ENCODE measurements at regions not wholly inside any gene's neighbourhood (a gene's known extent, or its start where the extent isn't known, plus 50 kb on each side); places are given as distances from the start of the nearest gene placed in this dataset.
A peak's percentile ranks its signal among the peaks of the same experiment; 100 is the strongest.

DNA sequence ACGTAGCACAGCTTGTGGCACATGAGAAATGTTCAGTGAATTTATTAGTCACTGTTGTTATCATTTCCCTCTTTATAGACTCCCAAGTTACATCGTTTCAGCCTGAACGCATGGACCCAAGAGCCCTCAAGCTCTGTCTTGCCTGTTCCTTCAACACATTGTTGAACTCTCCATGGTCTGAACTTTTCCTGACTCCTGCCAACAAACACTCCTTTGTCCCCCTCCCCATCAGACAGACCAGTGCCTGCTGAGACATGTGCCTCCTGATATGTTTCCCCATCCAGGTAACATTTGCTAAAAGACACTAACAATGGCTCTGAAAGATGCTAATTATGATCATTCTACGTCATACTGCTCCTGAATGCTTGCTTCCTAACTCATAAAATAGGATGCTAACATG is 108.7 kb upstream of the NFIA start:
- no peaks in the 10 kb centered on the region for H3K36me3 ChIP-seq (ENCODE audit: control insufficient read depth, insufficient read depth, low read length)
- TF ChIP-seq EZH2 (IDR thresholded peaks at IDR 0.05; ENCODE audit: low read length, missing control alignments) (no peak), CTCF (conservative IDR thresholded peaks at IDR 0.05 in 1 of 2, IDR thresholded peaks at IDR 0.05 in 1 of 2; ENCODE audit: low read depth in 1 of 2, low read length in 2 of 2) (no peak)
- no peaks in the 10 kb centered on the region for H3K27me3 ChIP-seq (ENCODE audit: control insufficient read depth, insufficient read depth, low read length)
- H2AFZ ChIP-seq (ENCODE audit: low read length) = no peak overlapping the region
- no peak overlapping the region for H3K27ac ChIP-seq (ENCODE audit: insufficient read depth, low read length)
- no peaks in the 10 kb centered on the region for H4K20me1 ChIP-seq (ENCODE audit: control insufficient read depth, extremely low read depth, insufficient read depth, low read length)
- H3K4me1 ChIP-seq (ENCODE audit: control insufficient read depth, extremely low read depth, insufficient read depth, low read length) = peaks cover 5% of the 10 kb centered on the region
- no peak for DNase-seq (ENCODE audit: low read depth in 2 of 2)
- H3K79me2 ChIP-seq (ENCODE audit: control insufficient read depth, insufficient read depth, low read length) = no peaks in the 10 kb centered on the region
- H3K9me3 ChIP-seq (ENCODE audit: control insufficient read depth, insufficient read depth, low read depth, low read length) = no peaks in the 10 kb centered on the region
- H3K9ac ChIP-seq (ENCODE audit: insufficient read depth, low read length) = no peak overlapping the region
- H3K4me3 ChIP-seq (replicated peaks in 1 of 4; ENCODE audit: control extremely low read depth in 1 of 4, insufficient read depth in 1 of 4, low read depth in 3 of 4, low read length in 4 of 4) = no peak overlapping the region
- no peak overlapping the region for H3K4me2 ChIP-seq (ENCODE audit: extremely low read depth, insufficient read depth, low read length)

- Histone ChIP-seq H3K27me3 (ENCODE audit: control insufficient read depth, insufficient read depth, low read length) (no peaks in the 10 kb centered on the region), H3K4me2 (ENCODE audit: extremely low read depth, insufficient read depth, low read length) (no peak overlapping the region), H3K36me3 (ENCODE audit: control insufficient read depth, insufficient read depth, low read length) (no peaks in the 10 kb centered on the region), H4K20me1 (ENCODE audit: control insufficient read depth, extremely low read depth, insufficient read depth, low read length) (no peaks in the 10 kb centered on the region), H3K27ac (ENCODE audit: insufficient read depth, low read length) (no peak overlapping the region), H3K4me1 (ENCODE audit: control insufficient read depth, extremely low read depth, insufficient read depth, low read length) (peaks cover 5% of the 10 kb centered on the region), H3K4me3 (replicated peaks in 1 of 4; ENCODE audit: control extremely low read depth in 1 of 4, insufficient read depth in 1 of 4, low read depth in 3 of 4, low read length in 4 of 4) (no peak overlapping the region), H3K79me2 (ENCODE audit: control insufficient read depth, insufficient read depth, low read length) (no peaks in the 10 kb centered on the region), H3K9me3 (ENCODE audit: control insufficient read depth, insufficient read depth, low read depth, low read length) (no peaks in the 10 kb centered on the region), H3K9ac (ENCODE audit: insufficient read depth, low read length) (no peak overlapping the region), H2AFZ (ENCODE audit: low read length) (no peak overlapping the region)
- TF ChIP-seq EZH2 (IDR thresholded peaks at IDR 0.05; ENCODE audit: low read length, missing control alignments) = no peak
- no peak for TF ChIP-seq CTCF (conservative IDR thresholded peaks at IDR 0.05 in 1 of 2, IDR thresholded peaks at IDR 0.05 in 1 of 2; ENCODE audit: low read depth in 1 of 2, low read length in 2 of 2)
- peak; percentile 75 to 91 for DNase-seq (ENCODE audit: low read depth in 2 of 2)
Observed at GRCh38 chr1:60972841-60973364, 109.5 kb upstream of the NFIA start.

GRCh38 chr1:60971330-60971729 is 111.0 kb upstream of the NFIA start:
- Histone ChIP-seq H3K4me1 (ENCODE audit: control insufficient read depth, extremely low read depth, insufficient read depth, low read length) (peaks cover 5% of the 10 kb centered on the region), H4K20me1 (ENCODE audit: control insufficient read depth, extremely low read depth, insufficient read depth, low read length) (no peaks in the 10 kb centered on the region), H3K9ac (ENCODE audit: insufficient read depth, low read length) (no peak overlapping the region), H3K27ac (ENCODE audit: insufficient read depth, low read length) (no peak overlapping the region), H3K36me3 (ENCODE audit: control insufficient read depth, insufficient read depth, low read length) (no peaks in the 10 kb centered on the region), H3K4me2 (ENCODE audit: extremely low read depth, insufficient read depth, low read length) (no peak overlapping the region), H3K4me3 (replicated peaks in 1 of 4; ENCODE audit: control extremely low read depth in 1 of 4, insufficient read depth in 1 of 4, low read depth in 3 of 4, low read length in 4 of 4) (no peak overlapping the region), H3K79me2 (ENCODE audit: control insufficient read depth, insufficient read depth, low read length) (no peaks in the 10 kb centered on the region), H3K9me3 (ENCODE audit: control insufficient read depth, insufficient read depth, low read depth, low read length) (no peaks in the 10 kb centered on the region), H2AFZ (ENCODE audit: low read length) (no peak overlapping the region), H3K27me3 (ENCODE audit: control insufficient read depth, insufficient read depth, low read length) (no peaks in the 10 kb centered on the region)
- no peak for DNase-seq (ENCODE audit: low read depth in 2 of 2)
- no peak for TF ChIP-seq CTCF (conservative IDR thresholded peaks at IDR 0.05 in 1 of 2, IDR thresholded peaks at IDR 0.05 in 1 of 2; ENCODE audit: low read depth in 1 of 2, low read length in 2 of 2)
- TF ChIP-seq EZH2 (IDR thresholded peaks at IDR 0.05; ENCODE audit: low read length, missing control alignments) = no peak

Data from fibroblast of lung (primary cell).